GM12878 (cell line): ENCODE measurements at regions not wholly inside any gene's neighbourhood (a gene's known extent, or its start where the extent isn't known, plus 50 kb on each side); places are given as distances from the start of the nearest gene placed in this dataset.

Source experiments
- ATAC-seq: fragments of 200-7000 bp; cut with Tn5 transposase; 3 replicates; pipeline ENCODE4 v1.9.1; 2020; ENCODE audit warnings: mild to moderate bottlenecking, moderate library complexity
- BruUV-seq: library from RNA; stranded (reverse); fragments of 400-500 nt; replicated peaks from 2 replicates; lab custom pipeline; 2021; lab: Mats Ljungman, UMichigan
- CTCF ChIA-PET: fragments of 300-600 bp; sonication (Branson Sonifier 250); formaldehyde crosslinking; extraction: SDS; loops from one replicate; lab custom pipeline; 2021; ENCODE audit warnings: inconsistent platforms; lab: Yijun Ruan, JAX
- POLR2A ChIA-PET: fragments of 350-600 bp; formaldehyde crosslinking; extraction: SDS; loops from one replicate; lab custom pipeline; 2021; ENCODE audit warnings: inconsistent platforms; lab: Charles Lee
- RAD21 ChIA-PET: fragments of 300-600 bp; sonication (Branson Sonifier 250); formaldehyde crosslinking; loops from one replicate; lab custom pipeline; 2023; ENCODE audit warnings: antibody characterized with exemption; ENCODE audit not compliant: unreplicated experiment; lab: Charles Lee
- SMC1A ChIA-PET: fragments of 300-600 bp; sonication (Branson Sonifier 250); formaldehyde crosslinking; loops from one replicate; lab custom pipeline; 2023; ENCODE audit not compliant: unreplicated experiment, uncharacterized antibody; lab: Charles Lee
- DNase-seq: peaks from one replicate; pipeline ENCODE4 v3.0.0-alpha.2; 2011; ENCODE audit warnings: low read depth, low spot score
- FAIRE-seq: peaks from 3 replicates; lab custom pipeline; 2011; peaks lifted over from hg19 to GRCh38; lab: Jason Lieb, UNC
- H2AFZ ChIP-seq: 2 replicates; pipeline ENCODE4 v1.6.0; 2011; ENCODE audit warnings: low read depth, low read length, control low read depth; ENCODE audit not compliant: control insufficient read depth
- H3K27ac ChIP-seq: 2 replicates; pipeline ENCODE4 v1.5.1; 2011; ENCODE audit warnings: control low read depth; ENCODE audit not compliant: control insufficient read depth, insufficient read depth
- H3K27me3 ChIP-seq, 2 experiments: replicated peaks in 1 of 2; 2 replicates each; pipeline versions ENCODE4 v1.6.0 to v1.6.1; 2011; ENCODE audit warnings: low read length in 1 of 2; ENCODE audit not compliant: control insufficient read depth in 2 of 2, insufficient read depth in 2 of 2
- H3K36me3 ChIP-seq, 2 experiments: 2 replicates each; pipeline ENCODE4 v1.5.1; 2011; ENCODE audit warnings: low read length in 1 of 2; ENCODE audit not compliant: control insufficient read depth in 2 of 2, insufficient read depth in 2 of 2
- H3K4me1 ChIP-seq: 2 replicates; pipeline ENCODE4 v1.6.1; 2011; ENCODE audit warnings: mild to moderate bottlenecking, low read length, moderate library complexity, mixed read lengths; ENCODE audit not compliant: control insufficient read depth, insufficient read depth
- H3K4me2 ChIP-seq: 2 replicates; pipeline ENCODE4 v1.6.0; 2011; ENCODE audit warnings: control low read depth; ENCODE audit not compliant: control insufficient read depth, insufficient read depth
- H3K4me3 ChIP-seq: fragments of 200-600 bp; sonication (generic); 2 replicates; pipeline ENCODE4 v1.5.1; 2016
- H3K79me2 ChIP-seq: 2 replicates; pipeline ENCODE4 v1.6.0; 2011; ENCODE audit warnings: low read length; ENCODE audit not compliant: control insufficient read depth, insufficient read depth
- H3K9ac ChIP-seq: 2 replicates; pipeline ENCODE4 v1.8.0; 2011; ENCODE audit warnings: low read length, control low read depth, mixed read lengths; ENCODE audit not compliant: control insufficient read depth, insufficient read depth
- H3K9me3 ChIP-seq: replicated peaks from 3 replicates; pipeline ENCODE4 v1.5.1; 2011; ENCODE audit warnings: mild to moderate bottlenecking, low read length; ENCODE audit not compliant: control insufficient read depth, insufficient read depth
- H4K20me1 ChIP-seq: 2 replicates; pipeline ENCODE4 v1.6.0; 2011; ENCODE audit not compliant: control insufficient read depth, insufficient read depth
- ATF7 ChIP-seq: fragments of 450-650 bp; IDR thresholded peaks from 2 replicates; pipeline ENCODE4 v1.6.1; 2016; ENCODE audit warnings: low read depth, mild to moderate bottlenecking
- BMI1 ChIP-seq: fragments of 450-650 bp; IDR thresholded peaks from 2 replicates; pipeline ENCODE4 v1.6.1; 2016; ENCODE audit warnings: mild to moderate bottlenecking, moderate library complexity, borderline replicate concordance
- CBX3 ChIP-seq: fragments of 200-600 bp; sonication (generic); IDR thresholded peaks from 2 replicates; pipeline ENCODE4 v1.6.1; 2016; ENCODE audit warnings: low read depth, borderline replicate concordance
- CHD2 ChIP-seq: IDR thresholded peaks from 2 replicates; pipeline ENCODE4 v1.6.1; 2011; ENCODE audit warnings: low read depth, low read length, improper control_type of control experiment, borderline replicate concordance
- CHD4 ChIP-seq: fragments of 200-600 bp; sonication (generic); IDR thresholded peaks from 2 replicates; pipeline ENCODE4 v1.6.1; 2016; ENCODE audit warnings: mild to moderate bottlenecking
- CREM ChIP-seq: IDR thresholded peaks from 2 replicates; pipeline ENCODE4 v1.6.1; 2014; ENCODE audit warnings: antibody characterized with exemption, low read depth
- KAT2A ChIP-seq: conservative IDR thresholded peaks from 2 replicates; pipeline ENCODE4 v1.6.1; 2011; ENCODE audit warnings: low read depth, low read length; ENCODE audit not compliant: control insufficient read depth
- MYC ChIP-seq: IDR thresholded peaks from 2 replicates; pipeline ENCODE4 v1.6.1; 2011; ENCODE audit warnings: mild to moderate bottlenecking, low read length, moderate library complexity, inconsistent platforms; ENCODE audit not compliant: insufficient read depth, insufficient replicate concordance, insufficient read length, severe bottlenecking
- PAX5 ChIP-seq: IDR thresholded peaks from 2 replicates; pipeline ENCODE4 v1.6.1; 2011; ENCODE audit warnings: low read depth, low read length, borderline replicate concordance
- POLR2AphosphoS5 ChIP-seq: IDR thresholded peaks from 2 replicates; pipeline ENCODE4 v1.6.1; 2011; ENCODE audit warnings: mild to moderate bottlenecking, low read length, inconsistent platforms
- RAD51 ChIP-seq: fragments of 450-650 bp; IDR thresholded peaks from 2 replicates; pipeline ENCODE4 v1.6.1; 2016; ENCODE audit warnings: moderate library complexity, mild to moderate bottlenecking, inconsistent platforms
- SIN3A ChIP-seq: IDR thresholded peaks from 2 replicates; pipeline ENCODE4 v1.6.1; 2012; ENCODE audit warnings: low read depth, low read length, improper control_type of control experiment
- SRF ChIP-seq, 2 experiments: IDR thresholded peaks; 2 replicates each; pipeline ENCODE4 v1.6.1; 2011; ENCODE audit warnings: low read depth in 2 of 2, low read length in 2 of 2, mild to moderate bottlenecking in 1 of 2, moderate library complexity in 1 of 2
- WGBS: methylation state at CpG from one replicate; pipeline ENCODE4 v1.1.6; 2016; ENCODE audit warnings: low lambda C conversion rate; ENCODE audit not compliant: insufficient replicate concordance, insufficient coverage; ENCODE audit errors: missing lambda C conversion rate; 5-methylcytosine and 5-hydroxymethylcytosine counted together
- in situ Hi-C: fragments of 300-500 bp; cut with MboI; formaldehyde crosslinking; loops from 9 replicates; pipeline ENCODE4 v1.14.3; 2018; ENCODE audit warnings: mixed read lengths
- intact Hi-C: fragments of 100-400 bp; cut with micrococcal nuclease; formaldehyde crosslinking; loops from one replicate; pipeline ENCODE4 v1.14.2; 2022; ENCODE audit not compliant: unreplicated experiment
- TF ChIP-seq, protein P1 (sequence below): IDR thresholded peaks from 2 replicates; pipeline ENCODE4 v1.6.1; 2012; ENCODE audit warnings: improper control_type of control experiment, low read depth, low read length; ENCODE audit not compliant: insufficient replicate concordance
- TF ChIP-seq, protein P2 (sequence below): fragments of 450-650 bp; IDR thresholded peaks from 2 replicates; pipeline ENCODE4 v1.6.1; 2014; ENCODE audit warnings: mild to moderate bottlenecking

DNA sequence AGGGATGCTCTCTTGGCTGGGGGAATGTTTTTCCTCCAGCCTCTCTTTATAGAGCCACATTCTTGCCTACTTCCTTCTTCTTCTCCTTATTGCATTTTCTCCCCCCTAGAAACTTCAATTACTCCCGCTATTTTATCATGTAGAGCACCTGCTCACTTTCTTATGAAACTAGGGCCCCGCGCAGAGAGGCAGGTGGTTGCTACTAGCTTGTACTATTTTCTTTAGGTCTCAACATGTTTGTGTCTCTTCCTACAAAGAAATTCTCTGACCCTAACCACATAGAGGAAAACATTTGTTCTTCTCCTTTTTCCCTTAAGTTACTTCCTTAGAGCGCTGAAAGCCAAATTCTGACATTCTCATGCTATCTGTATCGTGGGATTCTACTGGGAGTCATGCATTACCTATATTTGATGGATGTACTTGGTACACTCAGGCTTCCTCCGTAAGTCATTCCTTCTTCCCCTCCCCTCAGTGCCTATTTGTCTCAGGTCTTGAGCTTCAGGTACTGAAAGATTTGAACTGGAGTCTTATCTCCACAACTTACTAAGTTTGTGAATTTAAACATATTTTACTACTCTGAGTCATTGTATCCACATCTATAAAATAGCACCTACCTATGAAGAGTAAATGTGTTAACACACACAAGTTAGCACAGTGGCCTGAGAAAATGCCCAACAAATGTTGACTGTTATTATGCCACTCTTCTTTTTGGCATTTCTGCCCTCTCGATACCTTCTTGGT lies 159.1 kb upstream of the LEF1 start (continued):
- no peak for TF ChIP-seq CHD2

DNA sequence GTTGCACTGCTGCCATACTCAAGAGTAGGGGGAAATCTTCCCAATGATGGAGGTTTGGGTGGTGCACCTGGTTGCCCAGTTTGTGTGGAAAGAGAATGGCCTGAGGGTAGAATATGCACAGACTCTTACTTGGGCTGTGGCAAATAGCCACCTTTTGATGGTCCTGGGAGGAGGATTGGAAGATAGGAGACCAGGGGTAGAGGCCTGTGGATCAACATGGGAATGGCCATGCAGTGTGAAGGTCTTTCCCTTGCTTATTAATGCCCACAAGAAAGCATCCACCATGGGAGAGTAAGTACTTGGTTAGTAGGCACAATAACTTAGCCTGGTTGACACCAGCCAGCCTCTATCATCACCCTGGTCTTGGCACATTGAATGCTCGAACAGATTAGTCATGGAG lies 156.8 kb upstream of the LEF1 start:
- no peaks in the 10 kb centered on the region for H3K79me2 ChIP-seq
- no peak overlapping the region for H3K4me2 ChIP-seq
- H3K4me1 ChIP-seq: no peaks in the 10 kb centered on the region
- H3K4me3 ChIP-seq: no peak overlapping the region
- H3K9me3 ChIP-seq: no peaks in the 10 kb centered on the region
- ChIA-PET RAD21 (no interaction called here), SMC1A (no interaction called here), POLR2A (no interaction called here), CTCF (no interaction called here)
- ATAC-seq: no peak
- H3K9ac ChIP-seq: no peak overlapping the region
- H3K27me3 ChIP-seq: no peaks in the 10 kb centered on the region
- WGBS: 0% methylated on average over 1 of the region's 1 CpG
- FAIRE-seq: no peak
- no peaks in the 10 kb centered on the region for H4K20me1 ChIP-seq
- no peak overlapping the region for H2AFZ ChIP-seq
- no peak for DNase-seq
- no TSS peak for BruUV-seq
- in situ Hi-C loops (no loop called here), intact Hi-C loops (no loop called here)
- H3K36me3 ChIP-seq: no peaks in the 10 kb centered on the region
- no peak overlapping the region for H3K27ac ChIP-seq
- no peak for TF ChIP-seq PAX5
- no peak for TF ChIP-seq KAT2A
- no peak for TF ChIP-seq SRF (IDR thresholded peaks at IDR 0.05; ENCODE audit: low read depth in 2 of 2, low read length in 2 of 2)
- TF ChIP-seq POLR2AphosphoS5: no peak
- no peak for TF ChIP-seq BMI1
- no peak for TF ChIP-seq ATF7
- TF ChIP-seq MYC: no peak
- TF ChIP-seq, protein P1, sequence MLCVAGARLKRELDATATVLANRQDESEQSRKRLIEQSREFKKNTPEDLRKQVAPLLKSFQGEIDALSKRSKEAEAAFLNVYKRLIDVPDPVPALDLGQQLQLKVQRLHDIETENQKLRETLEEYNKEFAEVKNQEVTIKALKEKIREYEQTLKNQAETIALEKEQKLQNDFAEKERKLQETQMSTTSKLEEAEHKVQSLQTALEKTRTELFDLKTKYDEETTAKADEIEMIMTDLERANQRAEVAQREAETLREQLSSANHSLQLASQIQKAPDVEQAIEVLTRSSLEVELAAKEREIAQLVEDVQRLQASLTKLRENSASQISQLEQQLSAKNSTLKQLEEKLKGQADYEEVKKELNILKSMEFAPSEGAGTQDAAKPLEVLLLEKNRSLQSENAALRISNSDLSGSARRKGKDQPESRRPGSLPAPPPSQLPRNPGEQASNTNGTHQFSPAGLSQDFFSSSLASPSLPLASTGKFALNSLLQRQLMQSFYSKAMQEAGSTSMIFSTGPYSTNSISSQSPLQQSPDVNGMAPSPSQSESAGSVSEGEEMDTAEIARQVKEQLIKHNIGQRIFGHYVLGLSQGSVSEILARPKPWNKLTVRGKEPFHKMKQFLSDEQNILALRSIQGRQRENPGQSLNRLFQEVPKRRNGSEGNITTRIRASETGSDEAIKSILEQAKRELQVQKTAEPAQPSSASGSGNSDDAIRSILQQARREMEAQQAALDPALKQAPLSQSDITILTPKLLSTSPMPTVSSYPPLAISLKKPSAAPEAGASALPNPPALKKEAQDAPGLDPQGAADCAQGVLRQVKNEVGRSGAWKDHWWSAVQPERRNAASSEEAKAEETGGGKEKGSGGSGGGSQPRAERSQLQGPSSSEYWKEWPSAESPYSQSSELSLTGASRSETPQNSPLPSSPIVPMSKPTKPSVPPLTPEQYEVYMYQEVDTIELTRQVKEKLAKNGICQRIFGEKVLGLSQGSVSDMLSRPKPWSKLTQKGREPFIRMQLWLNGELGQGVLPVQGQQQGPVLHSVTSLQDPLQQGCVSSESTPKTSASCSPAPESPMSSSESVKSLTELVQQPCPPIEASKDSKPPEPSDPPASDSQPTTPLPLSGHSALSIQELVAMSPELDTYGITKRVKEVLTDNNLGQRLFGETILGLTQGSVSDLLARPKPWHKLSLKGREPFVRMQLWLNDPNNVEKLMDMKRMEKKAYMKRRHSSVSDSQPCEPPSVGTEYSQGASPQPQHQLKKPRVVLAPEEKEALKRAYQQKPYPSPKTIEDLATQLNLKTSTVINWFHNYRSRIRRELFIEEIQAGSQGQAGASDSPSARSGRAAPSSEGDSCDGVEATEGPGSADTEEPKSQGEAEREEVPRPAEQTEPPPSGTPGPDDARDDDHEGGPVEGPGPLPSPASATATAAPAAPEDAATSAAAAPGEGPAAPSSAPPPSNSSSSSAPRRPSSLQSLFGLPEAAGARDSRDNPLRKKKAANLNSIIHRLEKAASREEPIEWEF: no peak
- TF ChIP-seq CHD4: no peak
- TF ChIP-seq, protein P2, sequence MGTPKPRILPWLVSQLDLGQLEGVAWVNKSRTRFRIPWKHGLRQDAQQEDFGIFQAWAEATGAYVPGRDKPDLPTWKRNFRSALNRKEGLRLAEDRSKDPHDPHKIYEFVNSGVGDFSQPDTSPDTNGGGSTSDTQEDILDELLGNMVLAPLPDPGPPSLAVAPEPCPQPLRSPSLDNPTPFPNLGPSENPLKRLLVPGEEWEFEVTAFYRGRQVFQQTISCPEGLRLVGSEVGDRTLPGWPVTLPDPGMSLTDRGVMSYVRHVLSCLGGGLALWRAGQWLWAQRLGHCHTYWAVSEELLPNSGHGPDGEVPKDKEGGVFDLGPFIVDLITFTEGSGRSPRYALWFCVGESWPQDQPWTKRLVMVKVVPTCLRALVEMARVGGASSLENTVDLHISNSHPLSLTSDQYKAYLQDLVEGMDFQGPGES: no peak
- no peak for TF ChIP-seq RAD51
- no peak for TF ChIP-seq CREM
- no peak for TF ChIP-seq CBX3
- no peak for TF ChIP-seq SIN3A
